ENCODE measurements at regions not wholly inside any gene's neighbourhood (a gene's known extent, or its start where the extent isn't known, plus 50 kb on each side); places are given as distances from the start of the nearest gene placed in this dataset.
"Not testable (repeated sequence)": the region's sequence is repeated elsewhere in the genome, so short reads cannot be mapped to it uniquely, and the experiment has no call there.

- DNase-seq (ENCODE audit: low read depth in 6 of 9, low spot score in 9 of 9): peak in 2 of 9 donors; percentile 18 to 42
- Histone ChIP-seq H3K36me3 (ENCODE audit: control insufficient read depth in 2 of 2, insufficient read depth in 2 of 2, low read length in 1 of 2) (no peaks in the 10 kb centered on the region), H3K4me1 (ENCODE audit: control insufficient read depth in 2 of 2, insufficient read depth in 2 of 2, low read length in 2 of 2) (peaks cover 3 to 5% of the 10 kb centered on the region in 2 donors), H3K4me3 (ENCODE audit: low read length in 2 of 2) (no peak overlapping the region), H3K9me3 (ENCODE audit: control insufficient read depth in 2 of 2, insufficient read depth in 1 of 2, low read length in 1 of 2) (no peaks in the 10 kb centered on the region), H3K27me3 (ENCODE audit: control insufficient read depth in 2 of 2, insufficient read depth in 1 of 2, low read length in 1 of 2) (no peaks in the 10 kb centered on the region), H3K27ac (ENCODE audit: low read depth in 1 of 2, low read length in 1 of 2) (no peak overlapping the region)
- 52% methylated on average over 5 of the region's 5 CpGs for WGBS
Measured at GRCh38 chr5:36462295-36463021, 143.9 kb upstream of the SLC1A3 start.

DNA sequence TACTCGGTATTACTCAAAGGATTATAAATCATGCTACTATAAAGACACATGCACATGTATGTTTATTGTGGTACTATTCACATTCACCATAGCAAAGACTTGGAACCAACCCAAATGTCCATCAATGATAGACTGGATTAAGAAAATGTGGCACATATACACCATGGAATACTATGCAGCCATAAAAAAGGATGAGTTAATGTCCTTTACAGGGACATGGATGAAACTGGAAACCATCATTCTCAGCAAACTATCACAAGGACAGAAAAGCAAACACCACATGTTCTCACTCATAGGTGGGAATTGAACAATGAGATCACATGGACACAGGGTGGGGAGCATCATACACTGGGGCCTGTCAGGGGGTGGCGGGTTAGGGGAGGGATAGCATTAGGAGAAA, 130.5 kb upstream of the SLC1A3 start:
- H3K9me3 ChIP-seq (ENCODE audit: control insufficient read depth in 2 of 2, insufficient read depth in 1 of 2, low read length in 1 of 2); DNase-seq (ENCODE audit: low read depth in 6 of 9, low spot score in 9 of 9); H3K27ac ChIP-seq (ENCODE audit: low read depth in 1 of 2, low read length in 1 of 2): not testable (repeated sequence)

DNA sequence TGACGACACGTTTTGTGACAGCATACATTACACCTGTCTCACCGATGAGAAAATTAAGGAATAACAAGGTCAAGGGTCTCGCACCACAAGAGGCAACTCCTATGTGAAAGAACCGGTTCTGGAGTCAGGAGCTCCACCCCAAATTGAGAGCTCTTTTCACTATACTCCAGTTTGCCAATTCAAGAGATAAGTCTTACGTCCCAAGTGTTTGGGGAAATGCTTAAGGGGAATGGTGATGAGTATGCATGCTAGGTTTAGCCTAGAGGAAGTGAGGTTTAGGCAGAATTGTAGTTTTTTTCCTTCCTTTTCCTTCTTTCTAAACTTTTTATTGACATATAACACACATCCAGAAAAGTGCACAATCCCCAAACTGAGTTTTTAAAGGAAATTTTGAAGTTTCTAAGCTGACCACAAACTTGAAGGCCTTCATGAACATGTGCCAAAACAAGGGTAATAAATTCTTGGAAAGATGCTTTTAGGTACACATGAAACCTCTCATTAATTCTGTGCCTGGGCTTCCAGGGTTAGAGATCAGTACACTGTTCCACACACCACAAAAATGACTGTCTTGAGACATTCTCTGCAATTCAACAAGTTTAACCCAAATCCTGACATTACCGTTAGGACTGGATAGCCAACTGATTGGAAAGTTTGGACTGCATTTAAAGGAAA, 127.6 kb upstream of the SLC1A3 start:
- no peaks in the 10 kb centered on the region for H3K4me1 ChIP-seq (ENCODE audit: control insufficient read depth in 2 of 2, insufficient read depth in 2 of 2, low read length in 2 of 2)
- no peak overlapping the region for H3K4me3 ChIP-seq (ENCODE audit: low read length in 2 of 2)
- 96% methylated on average over 7 of the region's 7 CpGs for WGBS
- H3K36me3 ChIP-seq (ENCODE audit: control insufficient read depth in 2 of 2, insufficient read depth in 2 of 2, low read length in 1 of 2): no peaks in the 10 kb centered on the region
- H3K27ac ChIP-seq (ENCODE audit: low read depth in 1 of 2, low read length in 1 of 2): no peak overlapping the region
- no peaks in the 10 kb centered on the region for H3K27me3 ChIP-seq (ENCODE audit: control insufficient read depth in 2 of 2, insufficient read depth in 1 of 2, low read length in 1 of 2)
- no peak for DNase-seq (ENCODE audit: low read depth in 6 of 9, low spot score in 9 of 9)
- no peaks in the 10 kb centered on the region for H3K9me3 ChIP-seq (ENCODE audit: control insufficient read depth in 2 of 2, insufficient read depth in 1 of 2, low read length in 1 of 2)

More for the DNA sequence above, 130.5 kb upstream of the SLC1A3 start:
- not testable (repeated sequence) for H3K4me1 ChIP-seq (ENCODE audit: control insufficient read depth in 2 of 2, insufficient read depth in 2 of 2, low read length in 2 of 2); H3K4me3 ChIP-seq (ENCODE audit: low read length in 2 of 2); H3K27me3 ChIP-seq (ENCODE audit: control insufficient read depth in 2 of 2, insufficient read depth in 1 of 2, low read length in 1 of 2); H3K36me3 ChIP-seq (ENCODE audit: control insufficient read depth in 2 of 2, insufficient read depth in 2 of 2, low read length in 1 of 2)
- 98% methylated on average over 2 of the region's 2 CpGs for WGBS

GRCh38 chr5:36481454-36482120, 124.8 kb upstream of the SLC1A3 start:
- DNase-seq (ENCODE audit: low read depth in 6 of 9, low spot score in 9 of 9): no peak
- no peaks in the 10 kb centered on the region for H3K27me3 ChIP-seq (ENCODE audit: control insufficient read depth in 2 of 2, insufficient read depth in 1 of 2, low read length in 1 of 2)
- no peak overlapping the region for H3K27ac ChIP-seq (ENCODE audit: low read depth in 1 of 2, low read length in 1 of 2)
- H3K9me3 ChIP-seq (ENCODE audit: control insufficient read depth in 2 of 2, insufficient read depth in 1 of 2, low read length in 1 of 2): no peaks in the 10 kb centered on the region
- H3K36me3 ChIP-seq (ENCODE audit: control insufficient read depth in 2 of 2, insufficient read depth in 2 of 2, low read length in 1 of 2): no peaks in the 10 kb centered on the region
- H3K4me1 ChIP-seq (ENCODE audit: control insufficient read depth in 2 of 2, insufficient read depth in 2 of 2, low read length in 2 of 2): no peaks in the 10 kb centered on the region
- H3K4me3 ChIP-seq (ENCODE audit: low read length in 2 of 2): no peak overlapping the region
- WGBS: 97% methylated on average over 5 of the region's 5 CpGs

- H3K36me3 ChIP-seq (ENCODE audit: control insufficient read depth in 2 of 2, insufficient read depth in 2 of 2, low read length in 1 of 2): no peaks in the 10 kb centered on the region
- H3K4me1 ChIP-seq (ENCODE audit: control insufficient read depth in 2 of 2, insufficient read depth in 2 of 2, low read length in 2 of 2): no peaks in the 10 kb centered on the region
- no peak overlapping the region for H3K4me3 ChIP-seq (ENCODE audit: low read length in 2 of 2)
- DNase-seq (ENCODE audit: low read depth in 6 of 9, low spot score in 9 of 9): no peak
- H3K27me3 ChIP-seq (ENCODE audit: control insufficient read depth in 2 of 2, insufficient read depth in 1 of 2, low read length in 1 of 2): no peaks in the 10 kb centered on the region
- no peaks in the 10 kb centered on the region for H3K9me3 ChIP-seq (ENCODE audit: control insufficient read depth in 2 of 2, insufficient read depth in 1 of 2, low read length in 1 of 2)
- H3K27ac ChIP-seq (ENCODE audit: low read depth in 1 of 2, low read length in 1 of 2): no peak overlapping the region
Measured at GRCh38 chr5:36482812-36483211, 123.6 kb upstream of the SLC1A3 start.

DNA sequence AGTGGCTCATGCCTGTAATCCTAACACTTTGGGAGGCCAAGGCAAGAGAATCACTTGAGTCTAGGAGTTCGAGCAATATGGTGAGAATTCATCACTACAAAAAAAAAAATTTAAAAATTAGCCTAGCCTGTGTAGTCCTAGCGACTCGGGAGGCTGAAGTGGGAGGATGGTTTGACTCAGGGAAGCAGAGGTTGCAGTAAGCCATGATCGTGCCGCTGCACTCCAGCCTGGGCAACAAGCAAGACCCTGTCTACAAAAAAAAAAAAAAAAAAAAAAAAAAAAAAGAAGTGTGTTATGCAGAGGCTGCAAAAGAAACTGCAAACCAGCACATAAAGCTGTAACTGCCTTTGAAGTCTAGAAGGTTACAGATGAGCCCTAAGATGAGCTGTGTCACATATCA, 116.9 kb upstream of the SLC1A3 start:
- Histone ChIP-seq H3K27ac (ENCODE audit: low read depth in 1 of 2, low read length in 1 of 2) (no peak overlapping the region), H3K4me1 (ENCODE audit: control insufficient read depth in 2 of 2, insufficient read depth in 2 of 2, low read length in 2 of 2) (no peaks in the 10 kb centered on the region), H3K9me3 (ENCODE audit: control insufficient read depth in 2 of 2, insufficient read depth in 1 of 2, low read length in 1 of 2) (no peaks in the 10 kb centered on the region), H3K36me3 (ENCODE audit: control insufficient read depth in 2 of 2, insufficient read depth in 2 of 2, low read length in 1 of 2) (no peaks in the 10 kb centered on the region), H3K27me3 (ENCODE audit: control insufficient read depth in 2 of 2, insufficient read depth in 1 of 2, low read length in 1 of 2) (no peaks in the 10 kb centered on the region), H3K4me3 (ENCODE audit: low read length in 2 of 2) (no peak overlapping the region)
- DNase-seq (ENCODE audit: low read depth in 6 of 9, low spot score in 9 of 9): no peak
- 96% methylated on average over 5 of the region's 5 CpGs for WGBS

DNA sequence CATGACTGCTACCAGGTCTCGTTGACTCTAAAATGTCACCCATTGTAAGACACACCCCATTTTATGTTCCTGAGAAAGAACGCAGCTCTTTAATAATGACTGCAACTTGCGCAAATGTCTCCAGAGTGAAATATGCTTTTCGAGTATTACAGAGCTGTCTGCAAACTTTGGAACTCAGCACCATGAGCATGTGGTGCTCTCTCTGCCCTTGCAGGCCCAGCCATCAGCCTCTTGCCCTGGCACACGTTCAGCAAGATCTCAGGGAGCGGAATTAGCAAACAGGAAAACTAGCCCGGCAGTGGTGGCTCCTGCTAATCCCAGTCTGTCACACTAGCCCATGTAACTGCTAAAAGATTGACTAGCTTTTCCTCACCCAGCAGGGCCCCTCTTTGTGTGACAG, 114.5 kb upstream of the SLC1A3 start:
- no peaks in the 10 kb centered on the region for H3K4me1 ChIP-seq (ENCODE audit: control insufficient read depth in 2 of 2, insufficient read depth in 2 of 2, low read length in 2 of 2)
- 76% methylated on average over 7 of the region's 7 CpGs for WGBS
- no peaks in the 10 kb centered on the region for H3K9me3 ChIP-seq (ENCODE audit: control insufficient read depth in 2 of 2, insufficient read depth in 1 of 2, low read length in 1 of 2)
- no peak overlapping the region for H3K4me3 ChIP-seq (ENCODE audit: low read length in 2 of 2)
- no peaks in the 10 kb centered on the region for H3K27me3 ChIP-seq (ENCODE audit: control insufficient read depth in 2 of 2, insufficient read depth in 1 of 2, low read length in 1 of 2)
- H3K36me3 ChIP-seq (ENCODE audit: control insufficient read depth in 2 of 2, insufficient read depth in 2 of 2, low read length in 1 of 2): no peaks in the 10 kb centered on the region
- DNase-seq (ENCODE audit: low read depth in 6 of 9, low spot score in 9 of 9): no peak
- H3K27ac ChIP-seq (ENCODE audit: low read depth in 1 of 2, low read length in 1 of 2): no peak overlapping the region

DNA sequence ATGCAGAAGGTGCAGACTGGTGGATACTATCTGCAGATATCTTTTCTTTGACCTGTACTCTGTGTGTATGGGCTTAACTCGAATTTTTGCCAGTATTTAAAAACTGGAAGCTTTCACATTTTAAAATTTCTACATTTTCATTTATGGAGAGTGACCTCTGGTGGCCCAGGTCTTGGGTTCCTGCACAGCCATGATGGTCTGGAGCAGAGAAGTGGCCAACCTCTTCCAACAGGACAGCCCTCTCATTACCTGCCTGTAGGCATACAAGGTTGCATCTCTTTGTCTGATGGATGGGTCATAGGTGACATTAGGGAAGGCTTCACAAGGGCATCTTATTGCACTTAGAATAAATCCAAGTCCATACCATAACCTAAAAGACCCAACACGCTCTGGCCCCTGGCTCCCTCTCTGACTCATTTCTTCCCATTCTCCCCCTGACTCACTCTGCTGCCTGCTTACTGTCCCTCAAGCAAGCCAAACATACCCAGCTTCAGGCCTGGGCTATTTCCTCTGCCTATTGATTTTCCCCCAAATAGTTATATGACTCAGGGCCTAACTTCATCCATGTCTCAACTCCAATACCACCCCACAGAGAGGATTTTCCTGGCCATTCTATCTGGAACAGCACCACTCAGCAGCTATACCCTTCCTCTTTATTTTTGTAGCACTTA, 113.3 kb upstream of the SLC1A3 start:
- Histone ChIP-seq H3K9me3 (ENCODE audit: control insufficient read depth in 2 of 2, insufficient read depth in 1 of 2, low read length in 1 of 2) (no peaks in the 10 kb centered on the region), H3K4me3 (ENCODE audit: low read length in 2 of 2) (no peak overlapping the region), H3K27ac (ENCODE audit: low read depth in 1 of 2, low read length in 1 of 2) (no peak overlapping the region), H3K4me1 (ENCODE audit: control insufficient read depth in 2 of 2, insufficient read depth in 2 of 2, low read length in 2 of 2) (no peaks in the 10 kb centered on the region), H3K27me3 (ENCODE audit: control insufficient read depth in 2 of 2, insufficient read depth in 1 of 2, low read length in 1 of 2) (no peaks in the 10 kb centered on the region), H3K36me3 (ENCODE audit: control insufficient read depth in 2 of 2, insufficient read depth in 2 of 2, low read length in 1 of 2) (no peaks in the 10 kb centered on the region)
- 90% methylated on average over 2 of the region's 2 CpGs for WGBS
- DNase-seq (ENCODE audit: low read depth in 6 of 9, low spot score in 9 of 9): no peak

DNA sequence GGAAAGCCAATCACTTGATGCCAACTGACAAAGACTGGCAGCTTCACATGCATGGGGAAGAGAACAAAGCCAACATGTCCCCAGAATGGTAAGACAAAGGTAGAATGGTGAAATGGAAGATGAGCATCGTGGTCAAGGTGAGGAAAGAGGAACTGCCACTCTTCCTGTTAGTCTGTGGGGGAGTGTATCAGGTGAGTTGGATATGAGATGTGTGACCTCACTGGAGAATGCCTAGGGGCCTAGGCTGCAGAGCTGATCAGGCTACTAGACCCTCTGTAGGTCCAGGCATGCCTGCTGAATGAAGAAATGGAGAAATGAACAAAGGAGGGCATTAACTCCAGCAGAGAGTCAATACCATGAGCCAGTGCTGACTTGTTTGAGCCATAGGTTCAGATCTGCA, 112.4 kb upstream of the SLC1A3 start:
- Histone ChIP-seq H3K4me3 (ENCODE audit: low read length in 2 of 2) (no peak overlapping the region), H3K27ac (ENCODE audit: low read depth in 1 of 2, low read length in 1 of 2) (no peak overlapping the region), H3K9me3 (ENCODE audit: control insufficient read depth in 2 of 2, insufficient read depth in 1 of 2, low read length in 1 of 2) (no peaks in the 10 kb centered on the region), H3K4me1 (ENCODE audit: control insufficient read depth in 2 of 2, insufficient read depth in 2 of 2, low read length in 2 of 2) (no peaks in the 10 kb centered on the region), H3K36me3 (ENCODE audit: control insufficient read depth in 2 of 2, insufficient read depth in 2 of 2, low read length in 1 of 2) (no peaks in the 10 kb centered on the region), H3K27me3 (ENCODE audit: control insufficient read depth in 2 of 2, insufficient read depth in 1 of 2, low read length in 1 of 2) (no peaks in the 10 kb centered on the region)
- no peak for DNase-seq (ENCODE audit: low read depth in 6 of 9, low spot score in 9 of 9)
- WGBS: 81% methylated on average over 1 of the region's 1 CpG

All from thymus (tissue), 11 donors.